ENCODE measurements at regions not wholly inside any gene's neighbourhood (a gene's known extent, or its start where the extent isn't known, plus 50 kb on each side); places are given as distances from the start of the nearest gene placed in this dataset.
"Not testable (repeated sequence)": the region's sequence is repeated elsewhere in the genome, so short reads cannot be mapped to it uniquely, and the experiment has no call there.

GRCh38 chr3:103873021-103873420 is 1438.2 kb downstream of the ZPLD1 start:
- intact Hi-C loops (cut with micrococcal nuclease): no loop called here

GRCh38 chr3:103873897-103874545 is 1439.2 kb downstream of the ZPLD1 start:
- intact Hi-C loops (cut with micrococcal nuclease): no loop called here

GRCh38 chr3:103881809-103882208 is 1447.0 kb downstream of the ZPLD1 start:
- intact Hi-C loops (cut with micrococcal nuclease): not testable (repeated sequence)

- intact Hi-C loops (cut with micrococcal nuclease): no loop called here
Observed at GRCh38 chr3:103889675-103890074, 1454.9 kb downstream of the ZPLD1 start.

- intact Hi-C loops (cut with micrococcal nuclease): no loop called here
Observed at GRCh38 chr3:103894162-103894822, 1459.5 kb downstream of the ZPLD1 start.

- intact Hi-C loops (cut with micrococcal nuclease): no loop called here
Observed at GRCh38 chr3:103899328-103899727, 1464.5 kb downstream of the ZPLD1 start.

- intact Hi-C loops (cut with micrococcal nuclease): no loop called here
Observed at GRCh38 chr3:103904991-103905390, 1461.7 kb upstream of the ALCAM start.

- intact Hi-C loops (cut with micrococcal nuclease): no loop called here
Observed at GRCh38 chr3:103906304-103906703, 1460.4 kb upstream of the ALCAM start.

- intact Hi-C loops (cut with micrococcal nuclease): no loop called here
Observed at GRCh38 chr3:103906808-103907207, 1459.9 kb upstream of the ALCAM start.

GRCh38 chr3:103907567-103907966 is 1459.1 kb upstream of the ALCAM start:
- intact Hi-C loops (cut with micrococcal nuclease): no loop called here

- intact Hi-C loops (cut with micrococcal nuclease): no loop called here
Observed at GRCh38 chr3:103909395-103909794, 1457.3 kb upstream of the ALCAM start.

GRCh38 chr3:103918336-103918735 is 1448.4 kb upstream of the ALCAM start:
- intact Hi-C loops (cut with micrococcal nuclease): no loop called here

- intact Hi-C loops (cut with micrococcal nuclease): no loop called here
Observed at GRCh38 chr3:103919327-103919726, 1447.4 kb upstream of the ALCAM start.

GRCh38 chr3:103923907-103924306 is 1442.8 kb upstream of the ALCAM start:
- intact Hi-C loops (cut with micrococcal nuclease): no loop called here

GRCh38 chr3:103924544-103924943 is 1442.2 kb upstream of the ALCAM start:
- intact Hi-C loops (cut with micrococcal nuclease): no loop called here

GRCh38 chr3:103926936-103927335 is 1439.8 kb upstream of the ALCAM start:
- intact Hi-C loops (cut with micrococcal nuclease): no loop called here

GRCh38 chr3:103927896-103928295 is 1438.8 kb upstream of the ALCAM start:
- intact Hi-C loops (cut with micrococcal nuclease): no loop called here

GRCh38 chr3:103937094-103937493 is 1429.6 kb upstream of the ALCAM start:
- intact Hi-C loops (cut with micrococcal nuclease): no loop called here

- intact Hi-C loops (cut with micrococcal nuclease): no loop called here
Observed at GRCh38 chr3:103947062-103947461, 1419.6 kb upstream of the ALCAM start.

GRCh38 chr3:103949693-103950092 is 1417.0 kb upstream of the ALCAM start:
- intact Hi-C loops (cut with micrococcal nuclease): no loop called here

GRCh38 chr3:103950676-103951075 is 1416.0 kb upstream of the ALCAM start:
- intact Hi-C loops (cut with micrococcal nuclease): no loop called here

- intact Hi-C loops (cut with micrococcal nuclease): no loop called here
Observed at GRCh38 chr3:103953796-103954195, 1412.9 kb upstream of the ALCAM start.

- intact Hi-C loops (cut with micrococcal nuclease): no loop called here
Observed at GRCh38 chr3:103960819-103961218, 1405.9 kb upstream of the ALCAM start.

Measured in T-helper 2 cell treated with Interferon-gamma antibody and Interleukin-4, amounts not matched to agents 100 ng/mL and 5 ng/mL, for 36 hours (primary cell).